H1 (cell line): ENCODE measurements at regions not wholly inside any gene's neighbourhood (a gene's known extent, or its start where the extent isn't known, plus 50 kb on each side); places are given as distances from the start of the nearest gene placed in this dataset.

Experiments used
- CTCF ChIA-PET: fragments of 300-600 bp; sonication (Branson Sonifier 250); formaldehyde crosslinking; loops from one replicate; lab custom pipeline; 2021; ENCODE audit not compliant: partially characterized antibody; lab: Charles Lee
- POLR2A ChIA-PET: fragments of 300-600 bp; sonication (Branson Sonifier 250); formaldehyde crosslinking; loops from one replicate; lab custom pipeline; 2021; ENCODE audit warnings: inconsistent platforms; ENCODE audit not compliant: partially characterized antibody; lab: Charles Lee
- DNase-seq, 2 experiments: peaks; one replicate each; pipeline versions ENCODE4 v3.0.0 to v3.0.0-alpha.2; 2010 to 2022; ENCODE audit warnings: low spot score in 2 of 2, low read depth in 1 of 2, mixed read lengths in 1 of 2
- FAIRE-seq: peaks from 2 replicates; lab custom pipeline; 2011; peaks lifted over from hg19 to GRCh38; lab: Jason Lieb, UNC
- H2AFZ ChIP-seq: 2 replicates; pipeline ENCODE4 v1.8.1; 2012; ENCODE audit warnings: low read length, inconsistent platforms
- H2AK5ac ChIP-seq: 2 replicates; pipeline ENCODE4 v1.6.1; 2013; ENCODE audit warnings: low read depth, low read length
- H2BK120ac ChIP-seq: replicated peaks from 2 replicates; pipeline ENCODE3; 2013; ENCODE audit warnings: low read depth, low read length, inconsistent platforms
- H2BK12ac ChIP-seq: 2 replicates; pipeline ENCODE4 v1.6.1; 2013; ENCODE audit warnings: low read depth, low read length
- H2BK15ac ChIP-seq: 2 replicates; pipeline ENCODE4 v1.6.1; 2013; ENCODE audit warnings: low read length
- H2BK20ac ChIP-seq: 2 replicates; pipeline ENCODE4 v1.6.1; 2013; ENCODE audit warnings: low read length
- H2BK5ac ChIP-seq: 2 replicates; pipeline ENCODE4 v1.6.1; 2013; ENCODE audit warnings: low read depth, low read length
- H3K14ac ChIP-seq: 2 replicates; pipeline ENCODE4 v1.6.1; 2013; ENCODE audit warnings: inconsistent platforms; ENCODE audit not compliant: insufficient read length
- H3K18ac ChIP-seq: 2 replicates; pipeline ENCODE4 v1.6.1; 2013; ENCODE audit warnings: low read length; ENCODE audit errors: extremely low read depth
- H3K23ac ChIP-seq: 2 replicates; pipeline ENCODE4 v1.6.1; 2013; ENCODE audit warnings: inconsistent platforms; ENCODE audit not compliant: insufficient read length
- H3K23me2 ChIP-seq: 2 replicates; pipeline ENCODE4 v1.6.1; 2013; ENCODE audit warnings: low read depth, low read length
- H3K27ac ChIP-seq: 2 replicates; pipeline ENCODE4 v1.6.1; 2011; ENCODE audit warnings: low read depth, low read length, inconsistent platforms
- H3K27me3 ChIP-seq, 4 experiments: replicated peaks in 1 of 4; 1 replicate in 1 of 4; 2 replicates in 3 of 4; pipeline versions ENCODE4 v1.6.1 to v1.8.1; 2011 to 2013; ENCODE audit warnings: low read length in 3 of 4, mild to moderate bottlenecking in 3 of 4, inconsistent platforms in 2 of 4, mixed read lengths in 2 of 4, moderate library complexity in 1 of 4; ENCODE audit not compliant: control insufficient read depth in 3 of 4, insufficient read depth in 3 of 4; ENCODE audit errors: extremely low read depth in 1 of 4
- H3K36me3 ChIP-seq, 4 experiments: 2 replicates each; pipeline versions ENCODE4 v1.6.1 to v1.8.1; 2011 to 2013; ENCODE audit warnings: mild to moderate bottlenecking in 4 of 4, low read length in 3 of 4, moderate library complexity in 2 of 4, control low read depth in 1 of 4, inconsistent platforms in 1 of 4; ENCODE audit not compliant: insufficient read depth in 4 of 4, control insufficient read depth in 2 of 4
- H3K4ac ChIP-seq: replicated peaks from 2 replicates; pipeline ENCODE3; 2013; ENCODE audit warnings: low read length, low read depth, mixed read lengths, inconsistent platforms; ENCODE audit not compliant: insufficient read length
- H3K4me1 ChIP-seq, 4 experiments: replicated peaks in 1 of 4; 1 replicate in 1 of 4; 2 replicates in 3 of 4; pipeline versions ENCODE4 v1.6.1 to v1.8.1; 2011 to 2013; ENCODE audit warnings: low read length in 3 of 4, inconsistent platforms in 2 of 4, mixed read lengths in 1 of 4; ENCODE audit not compliant: insufficient read depth in 4 of 4, control insufficient read depth in 3 of 4
- H3K4me2 ChIP-seq, 2 experiments: 2 replicates each; pipeline versions ENCODE4 v1.6.1 to v1.8.1; 2011 to 2013; ENCODE audit warnings: low read depth in 2 of 2, low read length in 2 of 2, control low read depth in 1 of 2, inconsistent platforms in 1 of 2, mild to moderate bottlenecking in 1 of 2; ENCODE audit not compliant: insufficient read depth in 1 of 2
- H3K4me3 ChIP-seq, 4 experiments: fragments of 200-600, 300-600 bp in 1 of 4; sonication (generic), shearing (Covaris generic), sonication (Bioruptor Twin) in 1 of 4; 2 replicates each; pipeline versions ENCODE4 v1.5.1 to v1.8.1; 2011 to 2016; ENCODE audit warnings: low read length in 4 of 4, low read depth in 3 of 4, control low read depth in 2 of 4, inconsistent platforms in 2 of 4, mild to moderate bottlenecking in 2 of 4, mixed read lengths in 1 of 4, moderate library complexity in 1 of 4; ENCODE audit not compliant: insufficient read depth in 2 of 4; ENCODE audit errors: extremely low read depth in 1 of 4
- H3K56ac ChIP-seq: replicated peaks from 2 replicates; pipeline ENCODE3; 2013; ENCODE audit warnings: low read depth, mild to moderate bottlenecking, mixed read lengths, low read length, inconsistent platforms; ENCODE audit not compliant: insufficient read length
- H3K79me1 ChIP-seq: 2 replicates; pipeline ENCODE4 v1.6.1; 2013; ENCODE audit warnings: low read depth, low read length, control low read depth
- H3K79me2 ChIP-seq, 2 experiments: 2 replicates each; pipeline versions ENCODE4 v1.6.1 to v1.8.1; 2012 to 2013; ENCODE audit warnings: low read length in 2 of 2, mild to moderate bottlenecking in 2 of 2, inconsistent platforms in 1 of 2; ENCODE audit not compliant: insufficient read depth in 2 of 2, control insufficient read depth in 1 of 2
- H3K9ac ChIP-seq, 4 experiments: replicated peaks in 1 of 4; 1 replicate in 1 of 4; 2 replicates in 3 of 4; pipeline versions ENCODE4 v1.6.1 to v1.8.1; 2011 to 2013; ENCODE audit warnings: low read depth in 3 of 4, low read length in 3 of 4, control low read depth in 2 of 4, mild to moderate bottlenecking in 2 of 4, moderate library complexity in 2 of 4, inconsistent platforms in 1 of 4; ENCODE audit errors: extremely low read depth in 1 of 4
- H3K9me3 ChIP-seq, 2 experiments: 2 replicates each; pipeline versions ENCODE4 v1.6.1 to v1.8.1; 2012 to 2013; ENCODE audit warnings: mild to moderate bottlenecking in 2 of 2, moderate library complexity in 2 of 2, control low read depth in 1 of 2, inconsistent platforms in 1 of 2, low read depth in 1 of 2, low read length in 1 of 2, mixed read lengths in 1 of 2; ENCODE audit not compliant: insufficient read depth in 2 of 2
- H4K20me1 ChIP-seq, 2 experiments: replicated peaks in 1 of 2; 2 replicates each; pipeline versions ENCODE3 to v1.8.1; 2011 to 2013; ENCODE audit warnings: inconsistent platforms in 2 of 2, low read length in 2 of 2, mild to moderate bottlenecking in 1 of 2; ENCODE audit not compliant: insufficient read depth in 2 of 2, control insufficient read depth in 1 of 2
- H4K5ac ChIP-seq: 2 replicates; pipeline ENCODE4 v1.6.1; 2013; ENCODE audit warnings: low read length, low read depth, mixed read lengths, inconsistent platforms; ENCODE audit not compliant: insufficient read length
- H4K8ac ChIP-seq: 2 replicates; pipeline ENCODE4 v1.8.0; 2013; ENCODE audit warnings: mild to moderate bottlenecking, moderate library complexity, low read length, inconsistent platforms; ENCODE audit not compliant: insufficient read depth; ENCODE audit errors: extremely low read depth
- H4K91ac ChIP-seq: replicated peaks from 2 replicates; pipeline ENCODE3; 2013; ENCODE audit warnings: low read length, mixed read lengths, inconsistent platforms; ENCODE audit not compliant: insufficient read length
- BCL11A ChIP-seq, 2 experiments: IDR thresholded peaks; one replicate each; pipeline ENCODE4 v1.6.1; 2011; ENCODE audit warnings: low read depth in 2 of 2, low read length in 2 of 2, mild to moderate bottlenecking in 2 of 2
- CTBP2 ChIP-seq: IDR thresholded peaks from 2 replicates; pipeline ENCODE4 v1.7.0; 2011; ENCODE audit warnings: borderline replicate concordance, mild to moderate bottlenecking, moderate library complexity, mixed read lengths, low read length; ENCODE audit not compliant: insufficient read depth, insufficient read length
- PHF8 ChIP-seq: fragments of 200-600 bp; sonication (generic); conservative IDR thresholded peaks from 2 replicates; pipeline ENCODE4 v1.7.1; 2012; ENCODE audit warnings: low read depth, mild to moderate bottlenecking, inconsistent platforms, low read length, moderate library complexity
- SP2 ChIP-seq: IDR thresholded peaks from 2 replicates; pipeline ENCODE4 v1.6.1; 2012; ENCODE audit warnings: mild to moderate bottlenecking, low read length, inconsistent platforms
- SRF ChIP-seq: IDR thresholded peaks from 2 replicates; pipeline ENCODE4 v1.6.1; 2011; ENCODE audit warnings: mild to moderate bottlenecking, low read depth, low read length, moderate library complexity
- TBP ChIP-seq: IDR thresholded peaks from 2 replicates; pipeline ENCODE4 v1.6.1; 2011; ENCODE audit warnings: low read depth, low read length, improper control_type of control experiment
- WGBS, 2 experiments: shearing (Covaris generic) in 1 of 2; methylation state at CpG; one replicate each; pipeline versions ENCODE4 v1.1.6 to v1.1.7; 2013 to 2015; ENCODE audit warnings: low lambda C conversion rate in 2 of 2, mixed read lengths in 2 of 2, inconsistent platforms in 1 of 2, low coverage in 1 of 2, missing lambda C conversion rate in 1 of 2; ENCODE audit not compliant: insufficient replicate concordance in 2 of 2, insufficient coverage in 1 of 2, insufficient read length in 1 of 2; ENCODE audit errors: extremely low coverage in 1 of 2, missing lambda C conversion rate in 1 of 2; 5-methylcytosine and 5-hydroxymethylcytosine counted together

GRCh38 chr4:177123811-177124210 is 185.9 kb upstream of the NEIL3 start:
- WGBS, 2 experiments: 81% methylated on average over 2 of the region's 2 CpGs; no CpG with 5 or more reads in 1 of the 2 experiments

More at GRCh38 chr4:177123811-177124210, 185.9 kb upstream of the NEIL3 start:
- no peak overlapping the region for H2BK12ac ChIP-seq
- H4K20me1 ChIP-seq: no peaks in the 10 kb centered on the region
- H3K9me3 ChIP-seq: no peaks in the 10 kb centered on the region
- DNase-seq: no peak
- CTCF ChIA-PET: interaction anchor here (0.6 kb wide), 1 partner anchor 202 kb away, joined by 3 read pairs; no protein-coding TSS in a partner anchor
- no peak overlapping the region for H3K9ac ChIP-seq
- no peak overlapping the region for H3K4me2 ChIP-seq
- no peak overlapping the region for H2BK5ac ChIP-seq
- no peak overlapping the region for H4K8ac ChIP-seq
- no peak overlapping the region for H3K56ac ChIP-seq
- no peak overlapping the region for H3K27ac ChIP-seq
- no peaks in the 10 kb centered on the region for H3K36me3 ChIP-seq
- H3K79me2 ChIP-seq: no peaks in the 10 kb centered on the region
- H4K5ac ChIP-seq: no peak overlapping the region
- no peak overlapping the region for H2AK5ac ChIP-seq
- H3K4me3 ChIP-seq: no peak overlapping the region
- H3K79me1 ChIP-seq: no peaks in the 10 kb centered on the region
- H3K23ac ChIP-seq: no peak overlapping the region
- H3K14ac ChIP-seq: no peak overlapping the region
- FAIRE-seq: no peak
- H2AFZ ChIP-seq: no peak overlapping the region
- POLR2A ChIA-PET: no interaction called here
- H3K4ac ChIP-seq: no peak overlapping the region
- H3K18ac ChIP-seq: no peak overlapping the region
- no peak overlapping the region for H2BK120ac ChIP-seq
- no peak overlapping the region for H2BK20ac ChIP-seq
- H2BK15ac ChIP-seq: no peak overlapping the region
- no peak overlapping the region for H4K91ac ChIP-seq
- no peak for TF ChIP-seq PHF8
- TF ChIP-seq SRF: no peak
- no peak for TF ChIP-seq TBP
- no peak for TF ChIP-seq BCL11A (IDR thresholded peaks at IDR 0.05; ENCODE audit: low read depth in 2 of 2, low read length in 2 of 2)
- TF ChIP-seq SP2: no peak
- no peak for TF ChIP-seq CTBP2
- TF ChIP-seq, all 59 proteins: peak for 0
- Histone ChIP-seq H3K27me3 (no peaks in the 10 kb centered on the region), H3K23me2 (peaks cover 2% of the 10 kb centered on the region; the same call in 1 of the 2 replicates), H3K4me1 (no peaks in the 10 kb centered on the region)
